Inferior parietal cortex (tissue), 1 donor: ENCODE measurements at regions not wholly inside any gene's neighbourhood (a gene's known extent, or its start where the extent isn't known, plus 50 kb on each side); places are given as distances from the start of the nearest gene placed in this dataset.

Experiments
- DNase-seq: peaks from one replicate; pipeline ENCODE4 v3.0.0-alpha.2; 2016; ENCODE audit errors: extremely low spot score

DNA sequence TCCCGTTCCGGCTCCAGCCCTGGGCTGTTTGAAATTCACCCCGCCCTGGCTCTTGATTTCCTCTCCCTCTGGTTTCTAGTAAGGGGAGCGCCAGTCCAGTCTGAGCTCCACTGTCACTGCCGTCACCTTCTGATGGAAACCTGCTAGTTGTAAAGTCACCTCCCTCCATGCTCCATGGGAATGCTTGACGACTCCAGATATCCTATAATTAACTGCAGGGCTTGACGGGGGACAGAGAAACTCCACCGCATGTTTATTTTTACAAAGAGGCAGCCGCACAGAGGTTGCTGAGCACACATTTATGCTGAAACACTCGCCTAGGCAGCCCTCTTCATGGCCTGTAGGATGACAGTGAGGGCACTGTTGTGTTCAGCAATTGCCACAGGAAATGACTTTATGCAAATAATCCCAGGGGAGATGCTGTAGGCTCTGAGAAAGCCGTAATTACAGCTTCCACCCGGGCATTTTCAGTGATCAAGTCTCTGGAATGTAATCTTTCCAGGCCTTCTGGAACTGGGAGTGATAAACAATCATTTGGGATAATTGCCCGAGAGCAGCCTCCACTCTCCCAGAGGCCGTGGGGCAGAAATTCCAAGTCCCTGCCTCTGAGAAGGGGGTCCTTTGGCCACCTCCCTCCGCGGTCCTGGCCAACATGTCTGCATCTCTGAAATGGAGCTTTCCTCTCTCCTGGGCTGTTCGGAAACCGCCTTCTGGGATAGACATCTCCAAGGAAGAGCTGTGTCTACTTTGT lies 300.5 kb downstream of the KLF6 start:
- no peak for DNase-seq

DNA sequence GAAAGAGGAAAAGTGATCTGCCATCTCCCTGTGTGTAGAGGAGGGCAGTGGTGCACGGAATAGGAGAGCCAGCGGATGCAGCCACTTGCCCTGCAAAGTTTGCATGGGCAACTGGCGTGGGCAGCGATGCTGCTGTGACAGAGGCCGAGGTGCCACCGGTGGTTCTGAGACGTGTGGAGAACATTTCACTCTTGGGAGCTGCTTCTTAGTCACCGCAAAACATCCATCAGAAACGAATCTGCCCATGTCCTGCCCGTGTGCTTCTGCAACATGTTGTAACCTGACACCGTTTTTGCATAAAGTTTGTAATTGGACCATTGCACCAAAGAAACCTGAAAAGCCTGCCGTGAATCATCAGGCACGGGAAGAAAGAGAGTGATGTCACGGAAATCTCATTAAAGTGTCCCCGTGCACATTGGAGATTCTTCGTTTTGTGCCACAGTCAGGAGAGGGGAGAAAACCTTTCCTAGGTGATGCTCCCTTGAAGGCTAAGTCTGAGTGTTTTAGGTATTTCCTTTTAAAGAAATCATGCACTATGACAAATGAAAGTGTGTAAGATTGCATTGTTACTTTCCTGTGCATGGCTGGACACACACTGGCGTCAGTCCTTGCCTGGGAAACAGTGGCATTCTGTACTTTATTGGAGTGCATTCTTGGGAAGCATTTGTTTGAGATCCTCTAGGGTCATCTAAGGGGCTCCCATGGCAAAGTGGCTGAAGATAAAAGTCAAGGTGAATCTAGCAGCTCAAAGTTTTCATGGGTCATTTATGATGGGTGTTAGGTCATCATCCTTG lies 302.6 kb downstream of the KLF6 start:
- no peak for DNase-seq

- no peak for DNase-seq
These were observed 303.5 kb downstream of the KLF6 start for GRCh38 chr10:3481496-3481895.

DNA sequence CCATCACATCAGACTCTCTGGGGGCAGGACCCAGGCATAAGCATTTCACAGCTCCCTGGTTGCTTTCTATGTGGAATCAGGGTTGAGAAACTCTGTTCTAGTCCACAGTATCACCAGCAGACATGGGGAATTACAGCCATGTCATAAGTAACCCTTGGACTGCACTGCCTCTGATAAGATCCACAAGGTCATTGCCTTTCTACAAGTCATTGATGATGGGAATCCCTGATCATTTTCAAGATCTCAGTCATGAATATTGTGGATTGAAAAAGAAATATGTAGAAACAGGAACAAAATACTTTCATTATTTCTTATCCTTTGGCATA lies 304.1 kb downstream of the KLF6 start:
- no peak for DNase-seq

- no peak for DNase-seq
These were observed 304.6 kb downstream of the KLF6 start for GRCh38 chr10:3480281-3480989.

GRCh38 chr10:3478632-3479240 lies 306.2 kb upstream of the PITRM1 start:
- no peak for DNase-seq

- no peak for DNase-seq
These were observed 305.6 kb upstream of the PITRM1 start for GRCh38 chr10:3478153-3478552.

DNA sequence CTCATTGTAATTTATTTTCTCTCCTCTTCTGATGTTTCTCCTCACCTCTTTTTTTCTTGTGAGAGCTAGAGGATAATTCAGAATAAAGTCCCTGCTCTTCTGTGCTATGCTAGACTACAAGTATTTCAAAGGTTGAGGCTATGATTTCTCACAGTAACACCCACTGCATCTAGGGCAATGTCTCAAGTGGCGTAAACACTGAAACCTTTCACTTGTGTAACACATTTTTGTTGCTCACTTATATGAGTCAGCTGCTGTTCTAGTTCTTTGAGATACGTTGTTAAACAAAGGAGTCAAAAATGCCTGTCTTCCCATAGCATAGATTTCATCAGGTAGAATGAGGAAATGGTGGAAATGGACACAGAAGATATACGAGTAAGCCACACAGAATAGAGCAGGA lies 305.1 kb upstream of the PITRM1 start:
- DNase-seq: no peak

DNA sequence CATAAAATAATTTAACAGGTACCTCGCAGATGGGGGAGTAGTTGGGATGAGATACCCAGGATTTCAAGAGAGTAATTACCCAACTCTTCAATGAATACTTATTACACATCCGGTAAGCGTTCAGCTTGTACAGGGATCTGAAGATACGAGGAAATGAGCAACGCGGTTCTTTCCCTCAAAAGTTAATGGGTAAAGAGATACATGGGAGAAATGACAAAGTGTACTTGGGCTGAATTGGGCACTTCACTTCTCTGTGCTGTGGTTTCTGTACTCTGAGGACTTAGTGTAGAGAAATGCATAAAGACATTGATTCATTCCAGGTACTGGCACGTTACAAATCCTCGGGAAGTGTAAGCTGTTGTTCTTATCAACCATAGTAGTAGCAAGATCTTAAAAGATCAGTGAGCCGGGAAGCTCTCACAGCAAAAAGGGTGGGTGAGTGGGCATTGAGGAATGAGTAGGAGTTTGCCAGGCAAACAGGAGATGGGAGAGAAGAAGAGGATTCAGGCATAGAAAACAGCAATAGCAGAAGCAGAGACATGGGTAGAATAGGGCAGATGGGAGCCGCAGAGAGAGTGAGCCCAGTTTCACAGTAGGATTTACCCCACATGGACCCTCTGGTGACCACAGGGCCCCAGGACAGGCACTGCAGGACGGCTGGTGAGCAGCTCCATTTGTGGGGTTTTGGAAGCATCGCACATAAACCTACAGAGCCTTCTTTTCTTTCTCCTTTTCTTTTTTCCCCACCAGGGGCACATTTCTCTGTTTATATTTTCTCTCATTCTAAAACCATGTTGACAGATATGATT lies 304.3 kb upstream of the PITRM1 start:
- no peak for DNase-seq

DNA sequence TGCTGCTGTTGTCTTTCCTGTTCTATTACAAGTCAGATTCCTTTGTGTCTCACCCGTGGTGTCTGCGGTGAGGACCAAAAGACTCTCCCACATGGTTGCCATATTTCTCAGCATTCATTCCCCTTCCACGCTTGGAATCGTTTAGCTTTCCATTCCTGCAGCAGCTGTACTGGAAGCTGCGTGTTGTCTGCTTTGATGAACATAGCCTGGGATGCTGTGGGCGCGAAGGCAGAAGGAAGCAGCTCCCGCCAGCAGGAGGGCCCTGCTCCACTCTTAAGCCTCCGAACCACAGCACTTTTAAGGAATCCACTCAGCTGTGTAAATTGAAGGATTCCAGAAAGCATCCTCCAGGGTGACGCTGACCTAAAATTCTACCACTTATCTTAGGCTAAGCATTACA lies 303.6 kb upstream of the PITRM1 start:
- no peak for DNase-seq

DNA sequence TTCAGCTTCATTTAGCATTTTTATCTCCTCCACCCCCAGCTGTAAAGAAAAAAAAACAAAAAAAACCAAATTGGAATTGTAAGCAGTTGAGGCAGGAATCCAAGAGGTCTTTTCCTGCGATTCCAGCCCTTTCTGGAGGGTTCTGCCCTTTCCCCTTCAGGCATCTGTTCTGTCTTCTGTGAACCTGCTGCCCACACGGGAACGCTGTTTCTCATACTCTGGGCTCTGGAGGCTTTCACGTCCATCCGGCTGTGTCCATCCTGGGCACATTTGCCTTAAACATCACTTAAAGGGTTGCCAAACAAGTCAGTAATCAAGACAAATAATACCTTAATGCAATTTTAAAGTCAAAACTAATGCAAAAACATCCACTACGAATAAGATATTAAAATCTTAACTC lies 302.8 kb upstream of the PITRM1 start:
- no peak for DNase-seq

GRCh38 chr10:3474266-3474665 lies 301.7 kb upstream of the PITRM1 start:
- DNase-seq: no peak

DNA sequence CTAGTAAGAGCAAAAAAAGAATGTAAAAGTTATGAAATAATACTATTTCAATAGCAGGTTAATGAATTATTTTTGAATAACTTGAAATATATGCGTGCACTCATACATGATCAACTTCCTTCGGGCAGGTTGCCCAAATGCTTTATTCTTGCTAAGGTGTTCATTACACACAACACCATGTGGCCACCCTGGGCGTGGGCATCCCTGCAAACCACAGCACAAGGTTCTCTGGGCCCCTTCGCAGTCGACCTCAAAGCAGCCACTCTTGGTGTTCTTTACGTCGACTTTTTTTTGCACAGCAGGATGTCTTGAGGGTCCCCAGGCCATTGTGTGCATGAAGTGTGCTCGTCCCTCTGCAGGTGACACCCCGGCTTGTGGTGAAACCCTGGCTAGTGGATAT lies 300.7 kb upstream of the PITRM1 start:
- DNase-seq: no peak

GRCh38 chr10:3472287-3473051 lies 299.9 kb upstream of the PITRM1 start:
- DNase-seq: peak; percentile 80

GRCh38 chr10:3471927-3472286 lies 299.3 kb upstream of the PITRM1 start:
- DNase-seq: no peak

- peak; percentile 29 for DNase-seq
These were observed 298.9 kb upstream of the PITRM1 start for GRCh38 chr10:3471472-3471871.

- no peak for DNase-seq
These were observed 297.6 kb upstream of the PITRM1 start for GRCh38 chr10:3470191-3470590.

GRCh38 chr10:3469639-3470020 lies 297.0 kb upstream of the PITRM1 start:
- no peak for DNase-seq

DNA sequence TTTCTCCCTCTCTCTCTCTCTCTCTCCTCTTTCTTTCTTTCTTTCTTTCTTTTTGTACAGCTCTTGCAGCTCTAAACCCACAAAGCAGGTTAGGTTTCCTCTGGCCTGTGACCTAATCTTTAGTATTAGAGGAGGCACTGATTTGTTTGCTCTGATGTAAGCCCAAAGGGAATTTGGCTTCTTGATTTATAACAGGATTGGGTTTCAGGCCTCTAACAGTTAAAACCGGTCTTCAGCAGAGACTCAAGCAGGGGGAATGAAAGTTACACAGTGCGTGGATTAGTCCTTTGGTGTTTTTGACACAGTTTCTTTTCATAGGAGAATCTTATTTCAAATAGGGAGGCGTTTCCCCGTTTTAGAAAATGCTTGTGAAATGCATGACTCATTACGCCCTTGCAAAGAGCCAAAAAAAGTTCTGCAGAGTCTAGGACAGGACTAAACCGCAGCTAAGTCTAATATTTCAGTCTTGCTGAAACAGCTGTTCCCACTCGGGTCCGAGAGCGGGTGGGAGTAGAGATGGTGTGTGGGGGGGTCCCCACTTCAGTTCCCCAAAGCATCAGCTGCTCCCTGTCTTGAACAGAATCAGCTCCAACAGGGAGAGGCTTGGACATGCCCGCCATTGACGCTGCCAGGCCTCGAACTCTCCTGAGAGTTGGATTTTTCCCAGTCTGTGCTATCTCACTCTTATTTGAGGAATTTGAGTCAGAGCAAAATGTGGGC lies 296.5 kb upstream of the PITRM1 start:
- DNase-seq: peak; percentile 63
